ENCODE measurements at regions not wholly inside any gene's neighbourhood (a gene's known extent, or its start where the extent isn't known, plus 50 kb on each side); places are given as distances from the start of the nearest gene placed in this dataset.

DNA sequence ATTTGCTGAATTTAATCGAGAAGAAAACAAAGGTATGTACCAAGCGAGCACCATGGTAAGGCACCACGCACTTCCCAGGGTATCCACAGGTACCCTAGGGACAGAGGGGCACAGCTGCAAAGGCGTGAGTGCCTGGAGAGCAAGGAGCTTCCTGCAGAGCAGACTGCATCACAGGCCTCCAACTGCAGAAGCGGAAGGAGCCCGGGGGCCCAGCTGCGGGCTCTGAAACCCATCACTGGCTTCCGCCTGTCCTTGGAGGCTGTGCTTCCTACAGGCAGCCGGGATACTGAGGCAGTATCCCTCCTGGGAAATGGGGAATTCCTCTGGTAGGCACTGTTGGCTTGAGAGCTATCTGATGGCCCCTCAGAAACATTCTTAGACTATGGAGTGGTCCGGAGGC lies 217.4 kb upstream of the GMDS start:
- no peak for DNase-seq (ENCODE audit: low read depth)

- DNase-seq (ENCODE audit: low read depth) = no peak
Observed at GRCh38 chr6:2460216-2460745, 214.9 kb upstream of the GMDS start.

- DNase-seq (ENCODE audit: low read depth) = no peak
Observed at GRCh38 chr6:2454180-2454579, 208.8 kb upstream of the GMDS start.

DNA sequence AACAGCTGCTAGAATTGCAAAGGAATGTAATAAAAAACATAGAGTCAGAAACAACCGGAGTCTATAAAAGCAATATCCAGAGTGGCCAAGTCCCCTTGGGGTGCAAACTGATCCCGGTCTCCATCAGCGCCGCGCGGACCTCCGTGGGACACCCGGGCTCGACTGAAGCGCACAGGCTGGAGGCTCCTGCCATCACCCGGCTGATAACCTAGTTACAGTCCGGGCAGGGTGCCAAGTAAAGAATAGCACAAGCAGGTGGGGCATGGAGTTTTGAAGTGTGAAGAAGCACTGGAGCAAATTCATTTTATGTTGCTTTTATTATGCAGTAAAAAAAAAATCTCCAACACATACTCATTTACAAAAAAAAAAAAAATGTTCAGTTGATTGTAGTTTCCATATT lies 205.1 kb upstream of the GMDS start:
- DNase-seq (ENCODE audit: low read depth) = no peak

DNA sequence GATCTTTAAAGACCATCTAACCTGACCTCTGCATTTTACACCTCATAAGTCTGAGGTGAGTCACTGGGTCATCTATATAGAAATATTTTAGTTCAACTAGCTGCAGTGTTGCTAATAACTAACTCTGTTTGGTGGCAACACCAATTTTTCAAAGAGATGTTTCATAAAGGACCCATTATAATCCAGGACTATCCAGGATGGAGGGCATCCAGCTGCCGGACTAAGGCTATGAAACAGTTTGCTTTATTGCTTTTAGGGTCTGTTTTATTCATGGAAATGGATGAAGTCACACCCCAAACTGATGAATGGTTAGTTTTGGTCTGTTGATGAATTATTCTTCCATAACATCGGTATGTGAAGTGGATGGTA lies 204.2 kb upstream of the GMDS start:
- DNase-seq (ENCODE audit: low read depth) = no peak

DNA sequence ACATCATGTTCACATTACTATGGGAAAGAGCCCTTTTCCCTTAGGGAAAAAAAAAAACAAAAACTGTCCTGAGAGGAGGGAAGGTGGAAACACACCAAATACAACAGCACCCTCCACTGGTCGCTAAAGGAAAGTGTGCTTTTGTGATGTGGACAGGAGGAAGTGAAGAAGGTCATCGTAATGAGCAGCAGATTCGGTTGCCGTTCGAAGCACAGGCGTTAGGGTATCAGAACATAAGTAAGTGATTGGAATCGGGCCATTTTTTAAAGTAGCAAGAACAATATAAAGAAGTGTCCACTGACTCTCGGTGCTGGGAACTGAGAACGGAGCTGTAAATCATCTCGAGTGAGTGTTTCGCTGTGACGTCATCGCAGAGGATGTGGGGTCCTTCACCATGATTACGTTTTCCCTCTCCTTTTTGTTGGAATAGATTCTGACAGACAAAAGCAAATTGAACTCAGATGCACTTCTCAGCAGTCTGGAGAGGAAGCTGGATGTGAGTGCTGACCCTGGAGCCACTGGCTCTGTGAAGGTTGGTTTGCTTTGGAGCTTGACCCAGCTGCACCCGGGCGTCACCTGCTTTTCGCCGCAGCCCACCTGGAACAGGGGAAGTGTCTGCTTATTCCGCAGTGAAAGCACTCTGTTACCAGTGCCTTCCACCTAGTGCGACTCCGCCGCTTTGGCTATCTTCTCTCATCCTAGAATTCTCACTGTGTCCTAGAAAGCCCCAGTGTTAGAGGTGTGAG lies 203.6 kb upstream of the GMDS start:
- DNase-seq (ENCODE audit: low read depth) = peak; percentile 47

DNA sequence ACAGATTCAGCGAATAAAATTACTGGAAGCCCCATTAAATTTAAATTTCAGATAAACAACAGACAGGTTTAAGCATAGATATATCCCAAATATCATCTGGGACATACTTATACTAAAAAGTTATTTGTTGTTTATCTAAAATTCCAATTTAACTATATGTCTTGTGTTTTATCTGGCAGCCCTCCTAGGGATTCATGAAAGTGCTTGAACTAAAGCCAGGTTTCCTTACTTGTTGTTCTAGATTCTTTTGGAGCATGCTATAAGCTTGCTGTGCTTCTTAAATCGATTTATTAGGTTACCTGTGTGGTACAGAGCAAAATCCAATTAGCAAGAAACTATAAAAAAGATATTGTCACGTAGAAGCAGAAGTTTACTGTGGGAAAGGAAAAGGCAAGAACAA lies 202.5 kb upstream of the GMDS start:
- no peak for DNase-seq (ENCODE audit: low read depth)

- DNase-seq (ENCODE audit: low read depth) = no peak
Observed at GRCh38 chr6:2447318-2447920, 202.0 kb upstream of the GMDS start.

DNA sequence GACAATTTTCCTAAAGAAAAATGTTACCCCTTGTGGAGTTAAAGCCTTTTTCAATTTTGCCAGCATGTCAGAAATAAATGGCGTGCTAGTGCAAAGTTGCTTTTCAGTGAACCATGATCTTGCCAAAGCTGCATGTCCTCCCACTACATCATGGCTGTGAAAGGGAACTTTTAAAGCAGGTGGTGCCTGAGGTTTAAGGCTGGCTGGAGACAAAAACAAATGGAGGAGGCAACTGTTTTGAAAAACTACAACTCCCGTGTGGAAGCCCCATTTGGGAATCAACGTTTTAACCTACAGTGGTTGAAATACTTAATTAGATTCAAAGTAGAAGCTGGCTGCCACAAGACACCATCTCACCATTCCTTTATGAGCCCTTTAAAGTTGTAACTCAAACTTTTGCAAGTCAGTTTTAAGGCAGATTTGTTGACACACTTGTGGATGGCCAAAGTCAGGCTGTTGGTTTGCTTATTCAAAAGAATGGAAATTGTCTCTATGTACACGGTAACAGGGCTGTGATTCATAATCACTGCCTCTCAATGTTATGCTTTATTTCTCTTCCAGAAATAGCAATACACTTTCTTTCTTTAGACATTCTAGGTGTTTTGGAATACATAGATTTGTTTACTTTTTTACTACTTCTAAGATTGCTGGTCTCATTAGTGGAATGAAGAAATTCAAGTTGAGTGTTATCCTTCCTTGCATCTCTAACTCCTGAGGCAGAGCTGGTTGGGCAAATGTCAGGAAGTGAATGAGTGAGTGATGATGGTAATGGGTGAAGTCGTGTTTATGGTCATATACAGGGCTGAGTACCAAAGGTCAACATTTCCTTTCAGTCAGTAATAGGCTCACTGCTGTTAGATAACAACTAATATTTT lies 196.4 kb upstream of the GMDS start:
- no peak for DNase-seq (ENCODE audit: low read depth)

GRCh38 chr6:2440516-2440915 lies 195.1 kb upstream of the GMDS start:
- DNase-seq (ENCODE audit: low read depth) = no peak

GRCh38 chr6:2439632-2440031 lies 194.2 kb upstream of the GMDS start:
- no peak for DNase-seq (ENCODE audit: low read depth)

GRCh38 chr6:2439082-2439481 lies 193.7 kb upstream of the GMDS start:
- no peak for DNase-seq (ENCODE audit: low read depth)

DNA sequence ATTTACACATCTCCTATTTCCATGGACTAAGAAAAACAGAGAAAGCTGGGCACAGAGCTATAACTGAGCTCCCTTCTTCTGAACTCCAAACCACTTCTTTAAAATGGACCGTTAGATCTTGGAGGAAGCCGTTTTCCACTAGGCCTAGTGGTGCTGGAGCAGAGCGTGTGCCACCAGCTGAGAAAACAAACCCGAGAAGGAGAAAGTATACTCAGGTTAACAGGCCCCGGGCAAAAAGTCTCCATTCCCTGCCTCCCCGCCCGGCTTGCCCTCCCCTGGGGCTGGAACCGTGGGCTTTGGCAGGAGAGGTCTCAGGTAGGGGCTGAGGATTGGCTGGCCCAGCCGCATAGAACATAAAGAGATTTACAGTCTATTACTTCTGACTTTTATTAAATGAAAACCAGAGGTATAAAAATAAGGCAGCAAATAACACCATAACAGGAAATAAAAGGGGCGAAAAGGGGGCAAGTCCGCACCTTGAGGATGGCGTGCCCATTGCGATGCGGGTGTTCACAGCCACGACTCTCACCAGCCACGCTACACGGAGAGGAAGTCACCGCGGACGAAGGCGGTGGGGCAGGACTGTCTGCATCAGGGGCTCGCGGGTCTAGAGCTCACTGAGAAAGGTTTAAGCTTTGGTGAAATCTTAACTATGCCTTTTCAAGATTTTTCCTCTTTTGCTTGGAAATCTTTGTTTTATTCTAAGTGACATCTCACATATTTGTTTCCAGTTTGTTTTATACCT lies 191.2 kb upstream of the GMDS start:
- DNase-seq (ENCODE audit: low read depth) = no peak

DNA sequence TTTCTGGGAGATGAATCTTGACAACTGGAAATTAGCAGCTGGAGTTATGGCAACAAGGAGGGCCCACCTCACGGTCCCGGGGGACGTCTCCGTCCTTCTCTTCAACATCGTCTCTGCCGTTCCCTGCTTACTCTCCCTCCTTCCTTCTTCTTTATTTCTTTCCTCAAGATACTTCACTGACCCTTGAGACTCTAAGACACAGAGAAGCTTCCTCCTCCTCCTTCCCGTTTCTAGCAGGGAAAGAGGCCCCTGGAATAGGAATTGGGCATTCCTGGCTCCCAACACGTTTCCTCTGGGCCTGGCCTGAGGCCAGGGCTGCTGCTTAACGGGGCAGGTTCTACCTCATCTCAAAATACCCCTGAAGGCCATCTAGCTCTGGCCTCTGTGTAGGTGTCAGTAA lies 189.9 kb upstream of the GMDS start:
- DNase-seq (ENCODE audit: low read depth) = no peak

- no peak for DNase-seq (ENCODE audit: low read depth)
Observed at GRCh38 chr6:2434912-2435311, 189.5 kb upstream of the GMDS start.

- no peak for DNase-seq (ENCODE audit: low read depth)
Observed at GRCh38 chr6:2434116-2434515, 188.7 kb upstream of the GMDS start.

- DNase-seq (ENCODE audit: low read depth) = no peak
Observed at GRCh38 chr6:2433711-2434110, 188.3 kb upstream of the GMDS start.

DNA sequence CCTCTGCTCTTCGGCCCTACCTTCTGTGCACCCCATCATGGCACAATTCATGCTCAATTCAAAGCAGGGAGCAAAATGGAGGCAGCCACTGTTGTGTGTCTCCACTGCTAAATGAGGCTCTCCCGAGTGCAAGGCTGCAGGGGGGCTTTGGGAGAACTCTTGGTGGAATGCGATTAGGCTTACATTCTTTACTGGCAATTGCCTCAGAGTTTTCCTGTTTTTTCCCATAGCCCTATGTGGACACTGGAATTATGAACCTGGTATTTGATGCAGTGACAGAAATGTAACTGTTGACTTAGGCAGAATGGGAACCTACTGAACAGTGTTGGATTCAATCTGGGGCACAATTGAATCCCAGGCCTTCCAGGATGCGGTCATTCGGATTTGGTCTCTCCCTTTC lies 187.9 kb upstream of the GMDS start:
- DNase-seq (ENCODE audit: low read depth) = no peak

GRCh38 chr6:2432292-2432691 lies 186.9 kb upstream of the GMDS start:
- DNase-seq (ENCODE audit: low read depth) = peak; percentile 89

DNA sequence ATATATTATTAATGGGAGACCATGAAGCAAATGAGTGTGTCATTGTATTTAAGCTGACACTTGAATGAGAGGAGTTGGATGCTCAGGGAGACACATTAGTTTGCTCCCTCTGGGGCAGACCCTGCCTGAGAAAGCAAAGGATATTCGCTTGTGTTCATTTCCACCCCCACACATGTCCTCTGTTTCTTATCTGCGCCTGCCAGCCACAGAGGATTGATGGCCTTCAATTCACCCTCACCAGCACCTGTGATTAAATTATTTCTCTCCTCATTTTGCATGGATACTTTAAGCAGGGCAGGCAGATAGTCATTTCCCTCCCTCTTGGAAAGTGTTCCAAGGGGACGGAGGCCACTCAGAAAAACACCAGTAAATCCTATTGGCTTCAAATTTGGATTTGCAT lies 185.2 kb upstream of the GMDS start:
- no peak for DNase-seq (ENCODE audit: low read depth)

- DNase-seq (ENCODE audit: low read depth) = no peak
Observed at GRCh38 chr6:2429460-2429859, 184.1 kb upstream of the GMDS start.

GRCh38 chr6:2429032-2429431 lies 183.6 kb upstream of the GMDS start:
- no peak for DNase-seq (ENCODE audit: low read depth)
